ENCODE measurements at regions not wholly inside any gene's neighbourhood (a gene's known extent, or its start where the extent isn't known, plus 50 kb on each side); places are given as distances from the start of the nearest gene placed in this dataset.

DNA sequence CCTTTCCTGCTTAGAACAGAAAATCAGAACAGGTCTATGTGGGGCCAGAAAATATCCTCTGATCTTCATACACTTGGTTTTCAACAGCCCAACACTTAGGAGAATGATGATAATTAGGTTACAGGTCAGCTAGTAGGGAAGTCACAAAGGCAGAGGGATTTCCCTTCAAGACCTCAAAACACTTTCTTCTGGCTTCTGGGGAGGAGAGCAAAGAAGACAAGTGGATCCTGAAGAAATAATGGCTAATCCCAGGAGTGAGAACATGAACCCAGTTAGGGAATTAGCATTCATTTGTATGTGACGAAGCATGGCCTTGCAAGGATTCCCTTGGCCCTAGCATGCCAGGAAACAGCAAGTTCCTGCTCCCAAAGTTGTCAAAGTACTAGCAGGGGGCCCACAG lies 223.3 kb downstream of the BCAT1 start:
- TF ChIP-seq, protein P1, sequence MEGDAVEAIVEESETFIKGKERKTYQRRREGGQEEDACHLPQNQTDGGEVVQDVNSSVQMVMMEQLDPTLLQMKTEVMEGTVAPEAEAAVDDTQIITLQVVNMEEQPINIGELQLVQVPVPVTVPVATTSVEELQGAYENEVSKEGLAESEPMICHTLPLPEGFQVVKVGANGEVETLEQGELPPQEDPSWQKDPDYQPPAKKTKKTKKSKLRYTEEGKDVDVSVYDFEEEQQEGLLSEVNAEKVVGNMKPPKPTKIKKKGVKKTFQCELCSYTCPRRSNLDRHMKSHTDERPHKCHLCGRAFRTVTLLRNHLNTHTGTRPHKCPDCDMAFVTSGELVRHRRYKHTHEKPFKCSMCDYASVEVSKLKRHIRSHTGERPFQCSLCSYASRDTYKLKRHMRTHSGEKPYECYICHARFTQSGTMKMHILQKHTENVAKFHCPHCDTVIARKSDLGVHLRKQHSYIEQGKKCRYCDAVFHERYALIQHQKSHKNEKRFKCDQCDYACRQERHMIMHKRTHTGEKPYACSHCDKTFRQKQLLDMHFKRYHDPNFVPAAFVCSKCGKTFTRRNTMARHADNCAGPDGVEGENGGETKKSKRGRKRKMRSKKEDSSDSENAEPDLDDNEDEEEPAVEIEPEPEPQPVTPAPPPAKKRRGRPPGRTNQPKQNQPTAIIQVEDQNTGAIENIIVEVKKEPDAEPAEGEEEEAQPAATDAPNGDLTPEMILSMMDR (conservative IDR thresholded peaks at IDR 0.05; ENCODE audit: low read depth, low read length), result no peak
- no peak for DNase-seq (ENCODE audit: low read depth)
- no peak overlapping the region for H3K4me3 ChIP-seq (ENCODE audit: low read length)

DNA sequence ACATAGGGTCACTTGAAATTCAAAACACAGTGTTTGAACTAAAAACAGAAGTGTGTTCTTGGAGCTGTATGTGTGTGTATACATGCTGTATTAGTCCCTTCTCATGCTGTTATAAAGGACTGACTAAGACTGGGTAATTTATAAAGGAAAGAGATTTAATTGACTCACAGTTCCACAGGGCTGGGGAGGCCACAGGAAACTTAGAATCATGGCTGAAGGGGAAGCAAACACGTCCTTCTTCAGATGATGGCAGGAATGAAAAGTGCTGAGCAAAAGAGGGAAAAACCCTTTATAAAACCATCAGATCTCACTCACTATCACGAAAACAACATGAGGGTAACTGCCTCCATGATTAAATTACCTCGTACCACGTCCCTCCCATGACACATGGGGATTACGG lies 224.1 kb downstream of the BCAT1 start:
- no peak for DNase-seq (ENCODE audit: low read depth)
- H3K4me3 ChIP-seq (ENCODE audit: low read length), result no peak overlapping the region
- TF ChIP-seq, protein P1 (conservative IDR thresholded peaks at IDR 0.05; ENCODE audit: low read depth, low read length), result no peak

GRCh38 chr12:24723759-24724158 lies 225.1 kb downstream of the BCAT1 start:
- no peak for DNase-seq (ENCODE audit: low read depth)
- TF ChIP-seq, protein P1 (conservative IDR thresholded peaks at IDR 0.05; ENCODE audit: low read depth, low read length), result no peak
- H3K4me3 ChIP-seq (ENCODE audit: low read length), result no peak overlapping the region

DNA sequence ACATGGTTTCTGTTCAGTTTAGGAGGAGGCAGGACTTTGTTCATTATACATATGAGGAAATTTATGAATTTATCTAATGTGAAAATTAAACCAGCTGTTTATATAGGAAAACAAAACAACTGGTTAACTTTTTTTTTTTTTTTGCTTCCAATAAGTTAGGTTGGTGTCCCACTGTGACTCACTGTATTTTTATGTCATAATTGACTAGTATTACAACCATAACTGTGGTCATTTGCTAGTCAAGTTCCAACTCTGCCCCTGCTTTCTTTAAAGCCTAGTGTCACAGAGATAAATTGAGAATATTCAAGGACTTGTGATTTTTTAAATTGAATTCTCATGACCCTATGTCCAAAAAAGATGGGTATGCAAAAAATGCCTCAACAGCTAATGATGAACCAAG lies 227.7 kb downstream of the BCAT1 start:
- TF ChIP-seq, protein P1 (conservative IDR thresholded peaks at IDR 0.05; ENCODE audit: low read depth, low read length), result no peak
- no peak overlapping the region for H3K4me3 ChIP-seq (ENCODE audit: low read length)
- no peak for DNase-seq (ENCODE audit: low read depth)

DNA sequence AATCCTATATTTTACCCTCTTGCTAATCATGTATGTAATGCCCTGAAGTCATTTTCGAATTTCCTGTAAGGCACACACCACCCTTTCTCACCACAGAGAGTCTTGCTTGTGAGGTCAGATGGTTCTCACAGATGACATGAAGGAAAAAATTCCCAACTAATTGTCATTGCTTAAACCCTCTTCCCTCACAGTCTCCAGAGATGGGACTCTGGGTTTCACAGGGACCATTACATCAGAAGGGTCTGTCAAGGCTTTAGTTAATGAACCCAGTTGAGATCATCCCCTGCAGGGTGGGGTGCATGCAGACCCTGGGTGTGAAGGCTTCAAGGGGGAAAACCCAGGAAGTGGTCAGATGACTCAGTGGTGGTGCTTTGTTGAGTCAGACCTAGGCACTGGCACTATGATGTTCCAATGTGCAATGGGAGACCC lies 229.6 kb downstream of the BCAT1 start:
- TF ChIP-seq, protein P1 (conservative IDR thresholded peaks at IDR 0.05; ENCODE audit: low read depth, low read length), result no peak
- no peak for DNase-seq (ENCODE audit: low read depth)
- no peak overlapping the region for H3K4me3 ChIP-seq (ENCODE audit: low read length)

GRCh38 chr12:24718617-24719016 lies 230.3 kb downstream of the BCAT1 start:
- no peak for DNase-seq (ENCODE audit: low read depth)
- H3K4me3 ChIP-seq (ENCODE audit: low read length), result no peak overlapping the region
- TF ChIP-seq, protein P1 (conservative IDR thresholded peaks at IDR 0.05; ENCODE audit: low read depth, low read length), result no peak

GRCh38 chr12:24714237-24714636 lies 234.7 kb downstream of the BCAT1 start:
- DNase-seq (ENCODE audit: low read depth), result no peak
- TF ChIP-seq, protein P1 (conservative IDR thresholded peaks at IDR 0.05; ENCODE audit: low read depth, low read length), result no peak
- no peak overlapping the region for H3K4me3 ChIP-seq (ENCODE audit: low read length)
